HL-60 (cell line): ENCODE measurements at regions not wholly inside any gene's neighbourhood (a gene's known extent, or its start where the extent isn't known, plus 50 kb on each side); places are given as distances from the start of the nearest gene placed in this dataset.

Source experiments
- CTCF ChIP-seq: IDR thresholded peaks from one replicate; pipeline ENCODE4 v1.5.1; 2011; ENCODE audit warnings: low read length, control low read depth, inconsistent platforms; ENCODE audit not compliant: insufficient read depth
- POLR2AphosphoS5 ChIP-seq: IDR thresholded peaks from 2 replicates; pipeline ENCODE4 v1.6.1; 2012; ENCODE audit warnings: low read depth
- TF ChIP-seq, protein P1 (sequence below): IDR thresholded peaks from 2 replicates; pipeline ENCODE4 v1.6.1; 2012; ENCODE audit warnings: low read depth; ENCODE audit not compliant: insufficient replicate concordance

DNA sequence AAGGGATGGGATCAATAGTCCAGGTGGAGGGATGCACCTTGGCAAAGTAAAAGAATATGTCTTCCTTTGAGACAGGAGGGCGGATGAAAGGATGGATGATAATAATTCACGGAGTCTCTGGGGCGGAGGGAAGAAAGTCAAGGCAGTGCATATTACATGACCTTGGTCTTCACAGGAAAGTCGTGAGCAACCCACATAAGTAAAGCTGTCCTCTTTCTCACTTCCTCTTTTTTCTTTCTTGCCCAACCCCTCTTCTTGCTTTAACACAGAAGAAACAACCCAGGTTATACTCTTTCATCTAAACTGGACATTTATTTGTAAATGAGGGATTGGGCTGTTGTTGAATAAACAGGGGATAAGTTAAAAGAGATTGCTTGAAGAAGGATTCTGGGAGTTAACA, 168.7 kb upstream of the SKOR2 start:
- TF ChIP-seq POLR2AphosphoS5 (no peak), CTCF (no peak)
- TF ChIP-seq, protein P1, sequence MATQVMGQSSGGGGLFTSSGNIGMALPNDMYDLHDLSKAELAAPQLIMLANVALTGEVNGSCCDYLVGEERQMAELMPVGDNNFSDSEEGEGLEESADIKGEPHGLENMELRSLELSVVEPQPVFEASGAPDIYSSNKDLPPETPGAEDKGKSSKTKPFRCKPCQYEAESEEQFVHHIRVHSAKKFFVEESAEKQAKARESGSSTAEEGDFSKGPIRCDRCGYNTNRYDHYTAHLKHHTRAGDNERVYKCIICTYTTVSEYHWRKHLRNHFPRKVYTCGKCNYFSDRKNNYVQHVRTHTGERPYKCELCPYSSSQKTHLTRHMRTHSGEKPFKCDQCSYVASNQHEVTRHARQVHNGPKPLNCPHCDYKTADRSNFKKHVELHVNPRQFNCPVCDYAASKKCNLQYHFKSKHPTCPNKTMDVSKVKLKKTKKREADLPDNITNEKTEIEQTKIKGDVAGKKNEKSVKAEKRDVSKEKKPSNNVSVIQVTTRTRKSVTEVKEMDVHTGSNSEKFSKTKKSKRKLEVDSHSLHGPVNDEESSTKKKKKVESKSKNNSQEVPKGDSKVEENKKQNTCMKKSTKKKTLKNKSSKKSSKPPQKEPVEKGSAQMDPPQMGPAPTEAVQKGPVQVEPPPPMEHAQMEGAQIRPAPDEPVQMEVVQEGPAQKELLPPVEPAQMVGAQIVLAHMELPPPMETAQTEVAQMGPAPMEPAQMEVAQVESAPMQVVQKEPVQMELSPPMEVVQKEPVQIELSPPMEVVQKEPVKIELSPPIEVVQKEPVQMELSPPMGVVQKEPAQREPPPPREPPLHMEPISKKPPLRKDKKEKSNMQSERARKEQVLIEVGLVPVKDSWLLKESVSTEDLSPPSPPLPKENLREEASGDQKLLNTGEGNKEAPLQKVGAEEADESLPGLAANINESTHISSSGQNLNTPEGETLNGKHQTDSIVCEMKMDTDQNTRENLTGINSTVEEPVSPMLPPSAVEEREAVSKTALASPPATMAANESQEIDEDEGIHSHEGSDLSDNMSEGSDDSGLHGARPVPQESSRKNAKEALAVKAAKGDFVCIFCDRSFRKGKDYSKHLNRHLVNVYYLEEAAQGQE, result no peak
